Raji (cell line): ENCODE measurements at regions not wholly inside any gene's neighbourhood (a gene's known extent, or its start where the extent isn't known, plus 50 kb on each side); places are given as distances from the start of the nearest gene placed in this dataset.

Experiments
- POLR2A ChIP-seq: IDR thresholded peaks from 2 replicates; pipeline ENCODE4 v1.6.1; 2011; ENCODE audit warnings: low read depth, low read length, control low read depth; ENCODE audit not compliant: insufficient read depth

GRCh38 chr2:196372811-196373664, 201.7 kb upstream of the STK17B start:
- TF ChIP-seq POLR2A, result no peak

DNA sequence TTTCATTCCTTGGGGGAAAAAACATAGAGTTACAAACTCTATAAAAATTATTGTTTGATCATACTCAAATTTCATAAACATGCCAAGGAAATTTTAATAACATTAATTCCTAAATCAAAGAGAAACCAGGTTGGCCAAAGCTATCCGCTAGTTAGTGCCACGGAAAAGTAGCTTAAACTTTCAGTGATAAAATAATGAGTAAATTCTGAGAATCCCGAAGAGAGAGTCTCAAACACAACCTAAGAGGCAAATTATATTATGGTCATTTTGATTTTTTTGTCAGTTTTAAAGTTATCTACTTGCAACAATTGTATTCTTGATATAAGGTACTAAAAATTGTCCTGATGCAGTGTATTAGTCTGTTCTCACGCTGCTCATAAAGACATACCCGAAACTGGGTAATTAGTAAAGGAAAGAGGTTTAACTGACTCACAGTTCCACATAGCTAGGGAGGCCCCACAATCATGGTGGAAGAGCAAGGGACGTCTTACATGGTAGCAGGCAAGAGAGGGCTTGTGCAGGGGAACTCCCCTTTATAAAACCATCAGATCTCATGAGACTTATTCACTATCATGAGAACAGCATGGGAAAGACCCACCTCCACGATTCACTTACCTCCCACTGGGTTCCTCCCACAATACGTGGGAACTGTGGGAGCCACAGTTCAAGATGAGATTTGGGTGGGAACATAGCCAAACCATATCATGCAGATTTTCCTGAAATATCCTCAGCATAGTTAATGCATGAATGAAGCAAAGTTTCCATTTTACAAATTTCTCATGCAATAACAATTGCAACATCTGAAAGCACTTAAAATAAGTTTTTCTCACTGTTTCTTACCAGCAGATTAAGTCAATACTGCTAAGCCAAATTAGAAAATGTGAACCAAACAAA, 205.9 kb upstream of the STK17B start:
- TF ChIP-seq POLR2A, result no peak

DNA sequence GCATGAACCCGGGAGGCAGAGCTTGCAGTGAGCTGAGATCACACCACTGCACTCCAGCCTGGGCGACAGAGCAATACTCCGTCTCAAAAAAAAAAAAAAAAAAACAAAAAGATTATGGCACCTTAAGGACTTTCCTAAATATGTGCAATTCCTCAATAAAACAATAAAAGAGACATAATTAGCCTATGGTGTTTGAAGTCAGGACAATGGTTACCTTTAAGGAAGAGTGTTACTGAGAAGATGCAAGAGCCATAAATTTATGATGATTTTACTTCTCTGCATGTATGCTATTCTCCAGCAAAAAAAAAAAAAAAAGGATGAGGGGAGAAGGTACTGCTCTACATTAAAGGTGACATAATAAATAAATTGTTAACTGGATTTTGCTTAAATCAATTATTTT, 208.2 kb upstream of the STK17B start:
- TF ChIP-seq POLR2A, result no peak

DNA sequence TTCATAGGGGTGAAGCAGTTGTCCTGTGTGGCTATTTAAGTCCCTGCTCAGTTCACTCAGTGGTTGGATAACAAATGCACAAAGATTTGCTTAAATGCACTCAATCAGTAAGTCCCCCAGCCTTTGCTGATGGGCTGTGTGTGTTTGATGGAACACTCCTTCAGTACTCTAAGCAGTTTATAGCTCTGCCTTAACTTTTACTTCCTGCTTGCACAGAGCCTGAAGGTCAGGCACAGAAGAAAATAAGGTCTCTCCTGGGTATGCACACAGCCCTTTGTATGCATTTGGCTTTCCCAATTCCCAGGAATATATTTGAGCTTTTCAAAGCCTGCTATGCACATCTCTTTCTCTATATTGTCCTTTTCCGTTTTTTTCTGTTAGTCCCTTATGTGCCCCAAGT, 208.7 kb upstream of the STK17B start:
- no peak for TF ChIP-seq POLR2A

DNA sequence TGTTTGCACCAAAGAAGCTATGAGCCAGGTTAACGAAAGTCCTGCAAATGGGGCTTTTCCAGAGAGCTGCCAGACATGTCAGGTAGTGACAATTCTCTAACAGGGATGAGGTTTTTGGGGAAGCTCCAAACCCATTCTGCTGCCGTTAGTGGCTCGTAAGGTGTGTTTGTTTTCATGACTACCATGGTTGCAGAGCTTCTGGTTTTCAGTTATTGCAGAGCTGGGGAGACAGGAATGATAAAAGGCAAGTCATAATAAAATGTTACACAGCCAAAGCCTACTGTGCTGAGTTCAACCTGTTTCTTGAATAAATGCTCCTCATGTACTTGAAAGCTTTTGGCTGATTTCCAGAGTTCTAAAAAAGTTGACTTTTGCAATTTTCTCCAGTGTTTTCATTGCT, 209.2 kb upstream of the STK17B start:
- TF ChIP-seq POLR2A, result no peak

DNA sequence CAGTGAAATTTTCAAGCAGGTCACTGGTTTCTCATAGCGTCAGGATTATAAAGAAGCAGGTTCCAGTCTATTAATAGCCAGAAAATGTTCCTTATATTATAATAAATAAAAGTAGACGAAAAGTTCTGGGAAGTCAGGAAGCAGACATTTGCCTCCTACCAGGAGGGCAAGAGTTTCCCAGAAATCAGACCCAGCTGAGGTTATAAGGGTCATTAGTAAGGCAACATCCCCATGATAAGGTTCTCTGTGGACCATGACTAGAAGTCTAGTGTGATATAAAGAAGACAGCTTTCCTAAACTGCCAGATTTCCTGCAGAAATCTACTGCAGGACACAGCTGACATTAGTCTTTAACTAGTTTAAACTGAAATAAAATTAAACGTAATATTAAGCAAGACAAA, 210.1 kb upstream of the STK17B start:
- TF ChIP-seq POLR2A, result no peak

GRCh38 chr2:196383799-196384198, 212.4 kb upstream of the STK17B start:
- TF ChIP-seq POLR2A, result no peak

GRCh38 chr2:196384729-196385128, 213.4 kb upstream of the STK17B start:
- TF ChIP-seq POLR2A, result no peak

- no peak for TF ChIP-seq POLR2A
These were observed 218.3 kb upstream of the STK17B start for GRCh38 chr2:196389670-196390069.

DNA sequence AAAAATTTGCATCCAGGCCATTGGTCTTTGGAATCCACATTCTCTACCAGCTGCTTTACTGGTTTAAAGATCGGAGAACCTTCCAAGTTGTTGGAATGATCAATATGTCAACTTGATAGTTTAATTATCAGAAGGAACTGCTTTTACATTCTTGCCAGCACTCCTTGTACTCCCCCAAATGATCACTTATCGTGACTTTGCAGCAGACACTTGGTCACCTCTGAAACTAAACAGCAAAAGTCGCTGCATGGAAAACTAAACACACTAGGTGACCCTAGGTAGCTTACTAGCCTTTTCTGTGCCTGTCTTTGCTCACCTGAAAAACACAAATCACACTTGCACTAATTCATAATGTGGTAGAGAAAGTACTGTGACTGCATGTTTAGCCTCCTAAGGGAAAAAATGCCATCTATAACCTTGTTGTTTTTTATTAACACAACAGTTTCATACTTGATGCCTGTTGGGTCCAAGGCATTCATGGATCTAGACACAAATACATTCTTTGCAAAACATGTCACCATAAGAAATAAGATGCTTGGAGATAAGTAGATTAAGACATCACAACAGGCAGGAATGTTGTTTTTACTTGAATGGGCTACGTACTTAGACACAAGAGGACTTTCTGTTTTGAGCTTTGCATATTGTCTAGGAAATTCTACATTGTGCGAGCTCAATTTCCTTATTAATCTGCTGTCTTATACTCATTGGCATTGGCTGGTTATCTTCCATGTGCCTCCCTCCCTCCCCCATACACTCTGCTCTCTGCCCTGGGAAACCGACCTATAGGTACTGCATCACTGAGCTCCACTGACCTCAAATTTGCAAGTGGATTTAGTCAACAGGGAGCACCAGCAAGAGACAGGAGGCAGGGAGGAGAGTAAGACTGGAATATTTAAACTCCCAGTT, 219.1 kb upstream of the STK17B start:
- no peak for TF ChIP-seq POLR2A

DNA sequence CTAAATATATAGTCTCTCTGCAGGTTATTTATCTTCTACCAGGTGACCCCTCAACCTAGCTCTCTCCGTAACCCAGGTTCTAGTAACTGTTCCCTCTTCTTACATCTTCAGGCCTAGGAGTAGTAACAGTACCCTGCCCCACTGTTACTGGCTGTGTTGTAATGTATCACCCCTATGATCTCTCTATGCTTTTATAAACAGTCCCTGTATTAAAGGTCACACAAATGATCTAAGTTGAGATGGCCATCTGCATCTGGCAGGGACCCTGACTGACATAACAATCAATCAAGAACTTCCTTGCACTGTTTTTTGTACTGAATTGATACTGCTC, 219.7 kb upstream of the STK17B start:
- no peak for TF ChIP-seq POLR2A

DNA sequence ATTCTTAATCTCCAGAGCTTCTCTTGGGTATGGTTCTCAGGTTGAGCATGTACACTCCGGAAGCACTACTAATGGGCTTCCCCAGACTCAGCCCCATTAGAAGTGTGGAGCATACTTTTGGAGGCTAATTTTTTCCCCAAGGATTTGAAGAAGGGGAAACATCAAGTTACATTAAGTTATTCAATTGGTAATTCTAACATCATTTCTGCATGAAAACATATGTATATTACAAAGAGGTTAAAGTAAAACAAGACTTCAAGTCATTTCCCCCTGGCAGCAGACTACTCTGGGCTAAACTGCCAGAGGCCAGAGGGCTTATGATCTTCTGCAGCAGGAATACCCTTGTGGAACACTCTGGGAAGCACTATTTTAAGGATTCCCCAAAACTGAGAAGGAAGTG, 227.7 kb upstream of the STK17B start:
- TF ChIP-seq POLR2A, result no peak

DNA sequence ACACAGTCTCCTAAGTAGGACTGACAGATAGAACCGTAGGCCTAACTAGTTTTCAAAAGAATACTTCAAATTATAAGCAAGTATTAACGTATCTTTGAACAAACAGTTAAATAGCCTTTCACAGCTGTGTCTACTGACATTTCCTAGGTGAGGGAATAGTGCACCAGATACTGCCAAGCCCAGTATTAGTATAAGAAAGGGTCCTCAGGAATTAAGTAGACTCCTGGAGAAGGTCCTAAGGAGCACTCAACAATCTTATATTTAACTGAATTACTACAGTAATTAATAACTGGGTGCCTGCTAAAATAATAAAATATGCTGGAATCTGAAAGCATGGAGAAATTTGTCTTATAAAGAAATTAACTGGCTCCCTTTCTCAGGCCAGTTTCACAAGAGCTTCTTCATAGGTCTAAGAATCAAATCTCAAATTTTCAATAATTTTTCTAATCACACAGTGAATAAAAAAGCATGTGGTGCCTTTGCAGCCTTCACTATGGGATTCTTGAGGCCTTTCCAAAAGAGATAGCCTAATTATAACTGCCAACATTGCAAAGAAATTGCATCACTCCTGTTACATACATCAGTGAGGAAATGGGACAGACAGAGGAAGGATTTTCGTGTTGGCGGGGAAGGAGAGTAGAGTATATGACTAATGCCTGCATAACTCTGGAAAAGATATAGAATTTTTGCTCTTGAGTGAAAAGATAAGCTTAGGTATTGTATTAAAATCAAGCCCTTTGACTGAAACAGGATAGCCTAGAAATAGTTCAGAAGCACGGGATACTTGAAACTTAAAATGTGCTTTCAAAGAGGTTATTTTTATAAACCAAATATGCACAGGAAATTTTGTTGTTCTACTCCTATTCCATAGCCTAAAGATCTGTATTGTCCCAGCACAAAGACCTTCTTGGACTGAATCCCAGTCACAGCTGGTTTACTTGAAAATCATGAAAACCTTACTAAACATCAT, 228.6 kb upstream of the STK17B start:
- TF ChIP-seq POLR2A, result no peak

GRCh38 chr2:196403471-196403870, 232.1 kb upstream of the STK17B start:
- no peak for TF ChIP-seq POLR2A
